WTC11 (cell line): ENCODE measurements at regions not wholly inside any gene's neighbourhood (a gene's known extent, or its start where the extent isn't known, plus 50 kb on each side); places are given as distances from the start of the nearest gene placed in this dataset.

ENCODE experiments used
- ATAC-seq: fragments of 200-7000 bp; cut with Tn5 transposase; 2 replicates; pipeline ENCODE4 v1.10.0; 2021; ENCODE audit warnings: mild to moderate bottlenecking, moderate library complexity
- CTCF ChIA-PET: fragments of 300-600 bp; sonication (Branson Sonifier 250); formaldehyde crosslinking; loops from one replicate; lab custom pipeline; 2021; ENCODE audit warnings: antibody characterized with exemption; lab: Charles Lee
- POLR2A ChIA-PET: fragments of 350-600 bp; sonication (Branson Sonifier 250); formaldehyde crosslinking; loops from one replicate; lab custom pipeline; 2021; ENCODE audit warnings: antibody characterized with exemption; lab: Charles Lee
- DNase-seq: peaks from one replicate; pipeline ENCODE4 v3.0.0; 2021; ENCODE audit warnings: low spot score
- H3K27ac Mint-ChIP-seq: 2 replicates; pipeline ENCODE4 v1.8.0; 2021; ENCODE audit warnings: mixed read lengths
- H3K27me3 Mint-ChIP-seq: 2 replicates; pipeline ENCODE4 v1.8.0; 2021; ENCODE audit warnings: low read depth, mild to moderate bottlenecking, moderate library complexity, mixed read lengths
- H3K36me3 Mint-ChIP-seq: 2 replicates; pipeline ENCODE4 v1.8.0; 2021; ENCODE audit warnings: mixed read lengths
- H3K4me1 Mint-ChIP-seq: 2 replicates; pipeline ENCODE4 v1.8.0; 2022; ENCODE audit warnings: mixed read lengths
- H3K4me3 Mint-ChIP-seq: 2 replicates; pipeline ENCODE4 v1.8.0; 2021; ENCODE audit warnings: mild to moderate bottlenecking, moderate library complexity, mixed read lengths
- H3K9me3 Mint-ChIP-seq: 2 replicates; pipeline ENCODE4 v1.8.0; 2021; ENCODE audit warnings: mixed read lengths
- CTCF ChIP-seq: fragments of 200-600 bp; IDR thresholded peaks from 2 replicates; pipeline ENCODE4 v1.8.0; 2022; ENCODE audit warnings: antibody characterized with exemption
- ELF4 ChIP-seq: sonication (generic); formaldehyde crosslinking; IDR thresholded peaks from 2 replicates; pipeline ENCODE4 v1.8.1; 2022; ENCODE audit warnings: low read depth, mild to moderate bottlenecking, moderate library complexity, missing genetic modification reagents
- ESRRA ChIP-seq: sonication (generic); formaldehyde crosslinking; IDR thresholded peaks from 2 replicates; pipeline ENCODE4 v1.8.1; 2022; ENCODE audit warnings: mild to moderate bottlenecking, missing genetic modification reagents, borderline replicate concordance
- ETV6 ChIP-seq: sonication (generic); formaldehyde crosslinking; IDR thresholded peaks from 2 replicates; pipeline ENCODE4 v1.8.1; 2022; ENCODE audit warnings: mild to moderate bottlenecking, missing genetic modification reagents
- FOXP1 ChIP-seq: sonication (generic); formaldehyde crosslinking; IDR thresholded peaks from 2 replicates; pipeline ENCODE4 v1.8.0; 2022; ENCODE audit warnings: missing genetic modification reagents, mild to moderate bottlenecking, moderate library complexity, borderline replicate concordance
- IRF2 ChIP-seq: sonication (generic); formaldehyde crosslinking; IDR thresholded peaks from 2 replicates; pipeline ENCODE4 v1.8.0; 2022; ENCODE audit warnings: low read depth, missing genetic modification reagents, borderline replicate concordance
- JUN ChIP-seq: sonication (generic); formaldehyde crosslinking; IDR thresholded peaks from 2 replicates; pipeline ENCODE4 v1.8.0; 2023; ENCODE audit warnings: mild to moderate bottlenecking, missing genetic modification reagents
- KAT7 ChIP-seq: sonication (generic); formaldehyde crosslinking; IDR thresholded peaks from 2 replicates; pipeline ENCODE4 v1.8.1; 2023; ENCODE audit warnings: missing genetic modification reagents, mild to moderate bottlenecking, borderline replicate concordance
- MYBL2 ChIP-seq: sonication (generic); formaldehyde crosslinking; IDR thresholded peaks from 2 replicates; pipeline ENCODE4 v1.8.1; 2023; ENCODE audit warnings: mild to moderate bottlenecking, moderate library complexity, missing genetic modification reagents
- NFATC4 ChIP-seq: fragments of 250-450 bp; sonication (Bioruptor Pico); IDR thresholded peaks from 2 replicates; pipeline ENCODE4 v1.9.0; 2021; ENCODE audit warnings: mild to moderate bottlenecking
- NFE2L1 ChIP-seq: sonication (generic); formaldehyde crosslinking; IDR thresholded peaks from 2 replicates; pipeline ENCODE4 v1.8.1; 2023; ENCODE audit warnings: missing genetic modification reagents
- PRDM15 ChIP-seq: sonication (generic); formaldehyde crosslinking; IDR thresholded peaks from 2 replicates; pipeline ENCODE4 v1.8.0; 2022; ENCODE audit warnings: missing genetic modification reagents
- STAT6 ChIP-seq: sonication (generic); formaldehyde crosslinking; conservative IDR thresholded peaks from 2 replicates; pipeline ENCODE4 v1.8.1; 2023; ENCODE audit warnings: mild to moderate bottlenecking, low read depth, missing genetic modification reagents, moderate library complexity
- ZNF263 ChIP-seq: sonication (generic); formaldehyde crosslinking; IDR thresholded peaks from 2 replicates; pipeline ENCODE4 v1.8.1; 2022; ENCODE audit warnings: low read depth, mild to moderate bottlenecking, moderate library complexity, missing genetic modification reagents
- ZNF532 ChIP-seq: fragments of 250-450 bp; sonication (Bioruptor Pico); IDR thresholded peaks from 2 replicates; pipeline ENCODE4 v1.9.0; 2021; ENCODE audit warnings: mild to moderate bottlenecking, borderline replicate concordance

- no peak for ATAC-seq
- CTCF ChIA-PET = no interaction called here
- peak overlapping the region; percentile 78; the same call in 1 of the 2 replicates for H3K27ac Mint-ChIP-seq
- no peaks in the 10 kb centered on the region for H3K4me1 Mint-ChIP-seq
- H3K36me3 Mint-ChIP-seq = no peaks in the 10 kb centered on the region
- TF ChIP-seq STAT6 (CRISPR knock-in tag) = no peak
- no peak for TF ChIP-seq KAT7 (CRISPR knock-in tag)
- TF ChIP-seq ZNF263 (CRISPR knock-in tag) = no peak
- TF ChIP-seq FOXP1 (CRISPR knock-in tag) = no peak
- no peak for TF ChIP-seq ESRRA (CRISPR knock-in tag)
- no peak for TF ChIP-seq CTCF
- TF ChIP-seq MYBL2 (CRISPR knock-in tag) = no peak
- TF ChIP-seq ETV6 = no peak
- TF ChIP-seq IRF2 (CRISPR knock-in tag) = no peak
- TF ChIP-seq ZNF532 = no peak
- no peak for TF ChIP-seq ELF4
- no peak for TF ChIP-seq JUN (CRISPR knock-in tag)
- TF ChIP-seq PRDM15 (CRISPR knock-in tag) = no peak
- TF ChIP-seq NFE2L1 (CRISPR knock-in tag) = no peak
- no peak for TF ChIP-seq NFATC4 (CRISPR knock-in tag)
- TF ChIP-seq, all 79 proteins: peak for 0
- H3K27me3 Mint-ChIP-seq = no peaks in the 10 kb centered on the region
- no peak for DNase-seq
- POLR2A ChIA-PET = no interaction called here
- no peak overlapping the region for H3K4me3 Mint-ChIP-seq
- H3K9me3 Mint-ChIP-seq = no peaks in the 10 kb centered on the region
Observed at GRCh38 chr7:12779947-12780346, 92.5 kb downstream of the ARL4A start.
